ENCODE measurements at regions not wholly inside any gene's neighbourhood (a gene's known extent, or its start where the extent isn't known, plus 50 kb on each side); places are given as distances from the start of the nearest gene placed in this dataset.

GRCh38 chr5:135729321-135729786 lies 105.1 kb upstream of the SLC25A48 start:
- DNase-seq (no peak), ATAC-seq (no peak)
- intact Hi-C loops (cut with DNase I, micrococcal nuclease) = loop anchor here in 1 of 2 donors (10.0 kb wide), 1 partner anchor 165 kb away; no protein-coding TSS in a partner anchor
- H3K36me3 ChIP-seq (ENCODE audit: low read depth) = no peaks in the 10 kb centered on the region
- H3K4me1 ChIP-seq (ENCODE audit: low read depth) = no peaks in the 10 kb centered on the region
- no peak overlapping the region for H3K4me3 ChIP-seq
- TF ChIP-seq, protein P1, sequence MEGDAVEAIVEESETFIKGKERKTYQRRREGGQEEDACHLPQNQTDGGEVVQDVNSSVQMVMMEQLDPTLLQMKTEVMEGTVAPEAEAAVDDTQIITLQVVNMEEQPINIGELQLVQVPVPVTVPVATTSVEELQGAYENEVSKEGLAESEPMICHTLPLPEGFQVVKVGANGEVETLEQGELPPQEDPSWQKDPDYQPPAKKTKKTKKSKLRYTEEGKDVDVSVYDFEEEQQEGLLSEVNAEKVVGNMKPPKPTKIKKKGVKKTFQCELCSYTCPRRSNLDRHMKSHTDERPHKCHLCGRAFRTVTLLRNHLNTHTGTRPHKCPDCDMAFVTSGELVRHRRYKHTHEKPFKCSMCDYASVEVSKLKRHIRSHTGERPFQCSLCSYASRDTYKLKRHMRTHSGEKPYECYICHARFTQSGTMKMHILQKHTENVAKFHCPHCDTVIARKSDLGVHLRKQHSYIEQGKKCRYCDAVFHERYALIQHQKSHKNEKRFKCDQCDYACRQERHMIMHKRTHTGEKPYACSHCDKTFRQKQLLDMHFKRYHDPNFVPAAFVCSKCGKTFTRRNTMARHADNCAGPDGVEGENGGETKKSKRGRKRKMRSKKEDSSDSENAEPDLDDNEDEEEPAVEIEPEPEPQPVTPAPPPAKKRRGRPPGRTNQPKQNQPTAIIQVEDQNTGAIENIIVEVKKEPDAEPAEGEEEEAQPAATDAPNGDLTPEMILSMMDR (IDR thresholded peaks at IDR 0.05) = no peak
- H3K9me3 ChIP-seq = no peaks in the 10 kb centered on the region

DNA sequence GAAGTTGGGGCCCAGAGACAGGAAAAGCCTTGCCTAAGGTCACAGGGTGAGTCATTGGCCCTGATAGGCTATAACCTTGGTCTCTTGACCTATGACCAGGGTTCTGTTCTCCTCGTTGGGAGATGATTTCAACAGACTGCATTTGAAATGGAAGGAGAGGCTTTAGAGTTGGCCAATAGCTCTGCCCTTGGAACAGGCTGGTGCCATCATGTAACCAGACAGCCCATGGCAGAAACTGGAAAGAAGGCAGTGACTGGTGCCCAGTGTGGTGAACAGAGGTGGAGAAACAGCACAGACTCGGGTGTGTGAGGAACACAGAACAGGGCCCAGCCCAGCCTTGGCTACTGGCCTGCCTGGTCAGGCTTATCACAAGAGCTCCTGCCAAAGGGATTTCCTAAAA lies 109.8 kb upstream of the SLC25A48 start:
- TF ChIP-seq, protein P1 (IDR thresholded peaks at IDR 0.05) = no peak
- H3K4me3 ChIP-seq = no peak overlapping the region
- peaks cover 3% of the 10 kb centered on the region for H3K4me1 ChIP-seq (ENCODE audit: low read depth)
- DNase-seq (no peak), ATAC-seq (peak; percentile 39)
- no peaks in the 10 kb centered on the region for H3K9me3 ChIP-seq
- intact Hi-C loops (cut with DNase I, micrococcal nuclease) = loop anchor here in 1 of 2 donors (10.0 kb wide), 1 partner anchor 160 kb away; no protein-coding TSS in a partner anchor
- no peaks in the 10 kb centered on the region for H3K36me3 ChIP-seq (ENCODE audit: low read depth)

DNA sequence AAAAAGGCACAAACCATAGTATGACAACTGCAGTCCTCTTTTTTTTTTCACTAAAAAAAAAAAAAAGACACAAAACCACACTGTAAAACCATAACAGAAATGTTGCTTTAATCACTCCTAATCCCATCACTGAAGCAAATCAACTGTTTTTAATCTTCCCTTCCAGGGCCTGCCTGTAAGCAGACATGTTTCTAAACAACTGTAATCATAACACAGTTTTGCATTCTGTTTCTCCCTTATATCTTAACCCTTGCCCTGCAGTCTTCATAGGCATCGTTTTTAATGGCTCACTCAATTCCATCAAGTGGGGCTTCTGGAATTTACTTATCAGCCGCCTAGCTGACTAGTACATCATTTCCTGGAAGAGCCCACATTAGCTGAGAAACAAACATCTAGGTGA lies 111.0 kb upstream of the SLC25A48 start:
- intact Hi-C loops (cut with DNase I, micrococcal nuclease) = loop anchor here in 1 of 2 donors (10.0 kb wide), 1 partner anchor 159 kb away; no protein-coding TSS in a partner anchor
- Histone ChIP-seq H3K9me3 (no peaks in the 10 kb centered on the region), H3K36me3 (ENCODE audit: low read depth) (no peaks in the 10 kb centered on the region), H3K4me3 (peak overlapping the region; percentile 1), H3K4me1 (ENCODE audit: low read depth) (peaks cover 8% of the 10 kb centered on the region)
- DNase-seq = no peak
- TF ChIP-seq, protein P1 (IDR thresholded peaks at IDR 0.05) = no peak
- ATAC-seq = no peak

DNA sequence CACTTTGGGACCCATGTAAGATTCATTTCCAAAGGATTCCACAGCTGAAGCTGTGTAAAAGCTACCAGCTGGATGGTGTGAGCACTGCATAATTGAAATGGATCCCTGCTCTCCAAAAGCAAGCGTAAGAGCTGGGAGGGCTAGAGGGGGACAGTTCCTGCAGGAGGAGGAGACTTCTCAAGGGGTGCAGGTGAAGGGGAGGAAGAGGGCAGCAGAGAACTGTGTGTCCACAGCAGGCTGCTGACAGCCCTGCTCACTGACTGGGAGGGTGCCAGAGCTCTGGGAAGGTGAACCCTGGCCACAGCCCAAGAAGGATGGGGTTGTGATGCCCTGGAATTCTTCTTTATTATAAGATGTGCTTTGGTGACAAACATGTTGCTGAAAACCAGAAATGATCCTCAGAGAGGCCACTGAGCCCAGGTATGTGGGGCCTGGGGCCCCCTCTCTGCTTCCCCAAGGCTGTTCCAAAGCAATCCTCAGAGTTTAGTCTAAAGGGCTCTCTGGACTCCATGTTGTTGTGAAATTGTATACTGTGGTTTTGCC lies 112.8 kb upstream of the SLC25A48 start:
- TF ChIP-seq, protein P1 (IDR thresholded peaks at IDR 0.05) = no peak
- H3K9me3 ChIP-seq = no peaks in the 10 kb centered on the region
- DNase-seq (no peak), ATAC-seq (no peak)
- H3K36me3 ChIP-seq (ENCODE audit: low read depth) = no peaks in the 10 kb centered on the region
- H3K4me3 ChIP-seq = no peak overlapping the region
- intact Hi-C loops (cut with DNase I, micrococcal nuclease) = loop anchor here in 1 of 2 donors (10.0 kb wide), 1 partner anchor 157 kb away; no protein-coding TSS in a partner anchor
- H3K4me1 ChIP-seq (ENCODE audit: low read depth) = peaks cover 8% of the 10 kb centered on the region

DNA sequence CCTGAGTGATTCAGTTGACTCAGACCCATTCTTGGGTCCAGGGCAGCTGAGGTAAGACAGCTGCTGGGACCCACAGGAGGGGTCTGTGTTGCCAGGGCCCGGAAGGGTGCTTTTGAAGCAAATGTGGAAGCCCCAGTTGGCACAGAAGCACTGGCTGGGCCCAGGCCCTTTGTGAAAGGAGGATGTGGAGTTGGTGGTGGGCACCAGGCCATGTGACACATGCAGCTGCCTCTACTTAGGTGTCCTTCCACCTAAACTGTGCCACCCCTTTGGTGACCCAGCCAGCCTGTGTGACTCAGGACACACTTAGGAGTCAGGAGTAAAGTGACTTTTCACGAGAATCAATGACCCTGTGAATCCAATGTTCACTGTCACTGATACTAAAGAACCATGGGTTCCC lies 114.3 kb upstream of the SLC25A48 start:
- H3K36me3 ChIP-seq (ENCODE audit: low read depth) = no peaks in the 10 kb centered on the region
- intact Hi-C loops (cut with DNase I, micrococcal nuclease) = loop anchor here in 1 of 2 donors (10.0 kb wide), 1 partner anchor 155 kb away; no protein-coding TSS in a partner anchor
- TF ChIP-seq, protein P1 (IDR thresholded peaks at IDR 0.05) = no peak
- no peaks in the 10 kb centered on the region for H3K9me3 ChIP-seq
- no peak overlapping the region for H3K4me3 ChIP-seq
- no peak for DNase-seq
- ATAC-seq = no peak
- H3K4me1 ChIP-seq (ENCODE audit: low read depth) = peaks cover 8% of the 10 kb centered on the region
